HUES64 (cell line): ENCODE measurements at regions not wholly inside any gene's neighbourhood (a gene's known extent, or its start where the extent isn't known, plus 50 kb on each side); places are given as distances from the start of the nearest gene placed in this dataset.

Experiments used
- H3K27ac ChIP-seq: 2 replicates; pipeline ENCODE4 v1.7.0; 2013; ENCODE audit warnings: low read depth, low read length, inconsistent platforms
- H3K27me3 ChIP-seq: 2 replicates; pipeline ENCODE4 v1.6.1; 2013; ENCODE audit warnings: mild to moderate bottlenecking, low read length; ENCODE audit not compliant: insufficient read depth
- H3K36me3 ChIP-seq: 2 replicates; pipeline ENCODE4 v1.6.1; 2013; ENCODE audit warnings: mild to moderate bottlenecking, low read length; ENCODE audit not compliant: insufficient read depth
- H3K4me1 ChIP-seq: 2 replicates; pipeline ENCODE4 v1.6.1; 2013; ENCODE audit warnings: mild to moderate bottlenecking, low read length, moderate library complexity; ENCODE audit not compliant: insufficient read depth
- H3K4me3 ChIP-seq: 2 replicates; pipeline ENCODE4 v1.5.1; 2013; ENCODE audit warnings: mild to moderate bottlenecking, low read length, moderate library complexity
- H3K9ac ChIP-seq: 2 replicates; pipeline ENCODE4 v1.6.1; 2013; ENCODE audit warnings: mild to moderate bottlenecking, low read depth, low read length
- H3K9me3 ChIP-seq: 2 replicates; pipeline ENCODE4 v1.6.1; 2013; ENCODE audit warnings: low read depth, low read length; ENCODE audit not compliant: insufficient read depth
- WGBS: fragments of 150-250, 120-280 bp; methylation state at CpG from one replicate; pipeline ENCODE4 v1.1.7; 2013; ENCODE audit warnings: missing lambda C conversion rate; 5-methylcytosine and 5-hydroxymethylcytosine counted together

DNA sequence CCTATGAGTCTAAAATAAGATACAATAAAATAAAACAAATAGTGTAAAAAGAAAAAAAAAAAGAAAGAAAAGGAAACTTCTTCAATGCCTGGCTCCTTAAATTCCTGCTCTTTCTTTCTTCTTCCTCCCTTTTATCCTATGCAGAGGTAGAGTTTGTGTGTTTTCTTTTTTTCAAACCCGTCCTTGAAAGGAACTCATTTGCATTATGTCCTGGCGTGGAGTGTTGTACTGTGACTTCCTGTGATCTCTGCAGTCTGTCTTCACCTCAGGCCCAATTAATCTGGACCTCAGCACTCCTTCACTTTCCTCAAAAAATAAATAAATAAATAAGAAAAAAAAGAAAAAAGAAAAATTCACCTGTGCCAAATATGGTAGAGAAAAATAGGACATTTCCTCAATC lies 541.9 kb upstream of the SPTLC3 start:
- Histone ChIP-seq H3K9me3 (no peaks in the 10 kb centered on the region), H3K9ac (no peak overlapping the region), H3K4me3 (no peak overlapping the region), H3K27ac (no peak overlapping the region), H3K36me3 (no peaks in the 10 kb centered on the region), H3K27me3 (no peaks in the 10 kb centered on the region), H3K4me1 (peaks cover 13% of the 10 kb centered on the region)
- 35% methylated on average over 2 of the region's 2 CpGs for WGBS

DNA sequence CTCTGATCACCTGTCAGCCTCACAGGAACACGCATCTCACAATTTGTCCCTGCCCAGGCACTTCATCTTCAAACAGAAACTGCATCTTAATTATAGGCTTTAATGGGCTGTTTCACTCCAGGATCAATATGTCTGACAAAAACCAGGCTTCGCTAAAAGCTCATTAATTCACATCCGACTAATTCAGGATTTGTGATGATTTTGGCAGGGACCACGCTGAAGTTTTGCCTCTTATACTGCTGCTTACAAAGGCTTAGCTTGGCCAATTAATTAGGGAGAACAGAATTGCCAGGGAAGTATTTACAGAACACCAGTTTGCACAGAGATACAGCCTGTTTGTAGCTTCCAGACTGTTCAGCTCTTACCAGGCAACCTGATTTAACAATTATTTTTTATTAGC lies 541.0 kb upstream of the SPTLC3 start:
- no peaks in the 10 kb centered on the region for H3K36me3 ChIP-seq
- WGBS = 93% methylated on average over 4 of the region's 4 CpGs
- H3K4me3 ChIP-seq = no peak overlapping the region
- no peak overlapping the region for H3K27ac ChIP-seq
- H3K9ac ChIP-seq = no peak overlapping the region
- no peaks in the 10 kb centered on the region for H3K9me3 ChIP-seq
- peaks cover 13% of the 10 kb centered on the region for H3K4me1 ChIP-seq
- no peaks in the 10 kb centered on the region for H3K27me3 ChIP-seq

DNA sequence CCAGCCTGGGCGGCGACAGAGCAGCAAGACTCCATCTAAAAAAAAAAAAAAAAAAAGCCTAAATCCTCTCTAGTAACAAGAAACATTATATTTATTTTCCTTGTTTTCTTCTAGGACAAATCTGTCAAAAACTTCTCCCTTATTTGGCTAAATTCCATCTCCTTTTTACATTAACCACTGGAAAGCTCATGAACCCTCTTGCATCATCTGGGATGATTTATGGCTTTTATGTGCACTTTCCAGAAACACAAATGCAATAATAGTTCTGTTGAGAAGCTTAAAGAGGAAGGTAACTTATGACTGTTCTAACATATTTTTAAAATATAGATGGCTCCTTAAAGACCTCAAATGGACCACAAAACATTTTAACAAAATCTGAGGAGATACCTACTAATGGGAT lies 526.1 kb upstream of the SPTLC3 start:
- Histone ChIP-seq H3K27me3 (no peaks in the 10 kb centered on the region), H3K4me3 (no peak overlapping the region), H3K9ac (no peak overlapping the region), H3K27ac (no peak overlapping the region), H3K4me1 (no peaks in the 10 kb centered on the region), H3K9me3 (no peaks in the 10 kb centered on the region), H3K36me3 (no peaks in the 10 kb centered on the region)
- WGBS = 100% methylated on average over 2 of the region's 2 CpGs

DNA sequence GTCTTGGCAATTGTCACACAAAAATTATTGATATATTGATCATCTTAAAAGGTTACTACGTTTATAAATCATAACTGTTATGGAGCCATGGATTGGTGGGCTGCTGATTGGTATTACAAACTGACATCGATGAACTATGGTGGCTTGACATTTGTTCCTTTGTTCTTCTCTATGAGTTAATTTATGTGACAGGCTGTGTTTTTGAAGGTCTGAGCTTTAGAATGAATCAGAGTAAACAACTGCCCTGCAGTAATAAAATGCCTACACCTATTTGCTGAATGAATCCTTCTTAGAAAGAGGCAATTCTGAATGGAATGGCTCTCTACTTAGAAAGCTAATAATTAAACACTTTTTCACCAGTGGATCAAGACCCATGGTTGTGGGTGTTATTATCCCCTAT lies 506.3 kb upstream of the SPTLC3 start:
- H3K27ac ChIP-seq = no peak overlapping the region
- no peak overlapping the region for H3K9ac ChIP-seq
- no peaks in the 10 kb centered on the region for H3K4me1 ChIP-seq
- WGBS = 98% methylated on average over 2 of the region's 2 CpGs
- no peaks in the 10 kb centered on the region for H3K9me3 ChIP-seq
- H3K36me3 ChIP-seq = no peaks in the 10 kb centered on the region
- H3K4me3 ChIP-seq = no peak overlapping the region
- H3K27me3 ChIP-seq = no peaks in the 10 kb centered on the region

DNA sequence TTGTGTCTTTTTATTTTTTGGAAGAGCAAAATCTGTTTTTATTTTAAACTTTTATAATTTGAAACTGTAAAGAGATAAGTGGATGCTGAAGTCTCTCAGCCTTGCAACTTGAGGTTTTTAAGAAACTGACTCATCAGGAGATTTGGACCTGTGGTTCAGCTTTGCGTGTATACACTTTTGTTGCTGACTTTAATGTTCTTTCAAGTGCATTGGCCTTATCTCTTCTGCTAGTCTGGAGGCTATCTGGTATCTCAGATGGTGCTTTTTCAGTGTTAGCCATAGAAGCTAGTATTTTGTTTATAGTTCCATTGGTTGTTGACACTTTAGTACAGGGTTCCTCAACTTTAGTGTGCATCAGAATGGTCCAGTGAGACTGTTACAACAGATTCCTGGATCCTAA lies 504.0 kb upstream of the SPTLC3 start:
- 91% methylated on average over 1 of the region's 1 CpG for WGBS
- Histone ChIP-seq H3K9me3 (no peaks in the 10 kb centered on the region), H3K4me3 (no peak overlapping the region), H3K4me1 (no peaks in the 10 kb centered on the region), H3K9ac (no peak overlapping the region), H3K27ac (no peak overlapping the region), H3K27me3 (no peaks in the 10 kb centered on the region), H3K36me3 (no peaks in the 10 kb centered on the region)

DNA sequence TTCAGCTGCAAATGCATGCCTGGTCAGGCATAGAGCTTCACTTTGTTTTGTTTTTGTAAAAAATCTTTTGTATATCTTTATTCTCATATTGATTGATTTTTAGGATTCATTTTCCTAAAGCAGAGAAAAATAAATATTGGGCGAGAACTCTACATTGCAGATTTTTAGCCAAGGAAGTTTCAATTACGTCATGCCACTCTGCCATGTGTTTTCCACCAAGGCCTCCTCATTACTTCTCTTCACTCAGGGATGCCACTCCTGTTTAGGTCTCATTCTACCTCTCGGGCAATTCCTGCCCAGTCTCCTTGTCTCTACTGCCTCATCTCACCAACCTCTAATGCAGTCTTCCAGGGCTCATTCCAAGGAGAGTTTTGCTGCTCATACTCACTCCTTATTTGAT lies 497.3 kb upstream of the SPTLC3 start:
- no peak overlapping the region for H3K9ac ChIP-seq
- WGBS = 90% methylated on average over 3 of the region's 3 CpGs
- no peak overlapping the region for H3K4me3 ChIP-seq
- no peaks in the 10 kb centered on the region for H3K27me3 ChIP-seq
- no peaks in the 10 kb centered on the region for H3K4me1 ChIP-seq
- H3K9me3 ChIP-seq = no peaks in the 10 kb centered on the region
- H3K36me3 ChIP-seq = no peaks in the 10 kb centered on the region
- no peak overlapping the region for H3K27ac ChIP-seq

DNA sequence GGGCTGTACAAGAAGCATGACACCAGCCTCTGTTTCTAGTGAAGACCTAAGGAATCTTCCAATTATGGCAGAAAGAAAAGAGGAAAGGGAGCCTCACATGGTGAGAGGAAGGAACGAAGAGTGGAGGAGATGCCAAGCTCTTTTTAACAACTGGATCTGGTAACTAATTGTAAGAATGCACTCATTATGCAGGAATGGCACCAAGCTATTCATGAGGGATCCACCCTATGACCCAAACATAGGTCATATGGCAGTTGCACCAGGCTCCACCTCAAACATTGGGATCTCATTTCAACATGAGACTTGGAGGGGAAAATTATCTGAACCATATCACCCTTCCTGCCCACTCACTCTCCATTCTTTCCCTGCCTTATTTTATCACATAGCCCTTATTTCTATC lies 496.0 kb upstream of the SPTLC3 start:
- WGBS = 81% methylated on average over 1 of the region's 1 CpG
- no peak overlapping the region for H3K4me3 ChIP-seq
- no peaks in the 10 kb centered on the region for H3K36me3 ChIP-seq
- no peak overlapping the region for H3K9ac ChIP-seq
- no peak overlapping the region for H3K27ac ChIP-seq
- no peaks in the 10 kb centered on the region for H3K9me3 ChIP-seq
- H3K4me1 ChIP-seq = no peaks in the 10 kb centered on the region
- no peaks in the 10 kb centered on the region for H3K27me3 ChIP-seq

DNA sequence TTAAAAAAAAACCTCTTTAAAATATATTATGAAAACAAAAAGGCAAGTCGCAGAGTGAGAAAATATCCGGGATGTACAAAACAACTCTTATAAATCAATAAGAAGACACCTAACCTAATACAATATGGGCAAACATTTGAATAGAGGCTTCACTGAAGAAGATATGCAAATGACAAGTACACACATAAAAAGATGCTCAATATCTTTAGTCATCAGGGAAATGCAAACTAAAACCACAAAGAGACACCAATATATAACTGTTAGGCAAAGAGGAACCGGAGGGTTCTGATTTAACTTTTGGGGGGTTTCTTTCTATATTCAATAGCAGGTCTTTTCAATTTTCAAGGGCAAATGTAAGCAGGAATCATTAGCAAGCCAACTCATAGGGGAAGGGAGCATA lies 480.7 kb upstream of the SPTLC3 start:
- H3K4me1 ChIP-seq = no peaks in the 10 kb centered on the region
- no peak overlapping the region for H3K9ac ChIP-seq
- no peak overlapping the region for H3K27ac ChIP-seq
- WGBS = 92% methylated on average over 2 of the region's 3 CpGs
- 0 out of 2 replicates have a peak, but pooled peaks cover 2% of the 10 kb centered on the region for H3K9me3 ChIP-seq
- H3K27me3 ChIP-seq = no peaks in the 10 kb centered on the region
- no peak overlapping the region for H3K4me3 ChIP-seq
- no peaks in the 10 kb centered on the region for H3K36me3 ChIP-seq

DNA sequence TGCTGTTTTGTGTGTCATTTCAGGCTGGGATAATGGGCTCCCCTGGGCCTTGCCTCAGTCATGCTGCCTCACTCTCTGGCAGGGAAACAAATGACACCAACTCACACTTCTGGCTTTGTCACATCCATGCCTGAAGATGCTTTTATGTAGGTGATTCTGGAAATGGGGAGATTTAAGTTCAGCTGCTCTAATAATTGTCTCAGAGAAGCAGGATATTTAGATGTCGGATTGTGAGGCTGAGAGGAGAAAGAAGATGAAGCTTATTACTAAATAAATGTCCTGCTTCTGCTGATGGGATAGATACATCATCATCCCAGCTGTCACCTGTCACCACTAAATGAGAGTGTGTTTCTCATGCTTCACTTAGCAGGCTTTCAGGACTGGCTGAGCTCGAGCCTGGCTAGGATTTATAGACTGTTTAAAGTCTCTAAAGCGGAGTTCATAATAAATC lies 480.2 kb upstream of the SPTLC3 start:
- H3K4me1 ChIP-seq = no peaks in the 10 kb centered on the region
- H3K9me3 ChIP-seq = 0 out of 2 replicates have a peak, but pooled peaks cover 3% of the 10 kb centered on the region
- H3K4me3 ChIP-seq = no peak overlapping the region
- H3K36me3 ChIP-seq = no peaks in the 10 kb centered on the region
- H3K9ac ChIP-seq = no peak overlapping the region
- H3K27ac ChIP-seq = no peak overlapping the region
- no peaks in the 10 kb centered on the region for H3K27me3 ChIP-seq
- 100% methylated on average over 3 of the region's 3 CpGs for WGBS

DNA sequence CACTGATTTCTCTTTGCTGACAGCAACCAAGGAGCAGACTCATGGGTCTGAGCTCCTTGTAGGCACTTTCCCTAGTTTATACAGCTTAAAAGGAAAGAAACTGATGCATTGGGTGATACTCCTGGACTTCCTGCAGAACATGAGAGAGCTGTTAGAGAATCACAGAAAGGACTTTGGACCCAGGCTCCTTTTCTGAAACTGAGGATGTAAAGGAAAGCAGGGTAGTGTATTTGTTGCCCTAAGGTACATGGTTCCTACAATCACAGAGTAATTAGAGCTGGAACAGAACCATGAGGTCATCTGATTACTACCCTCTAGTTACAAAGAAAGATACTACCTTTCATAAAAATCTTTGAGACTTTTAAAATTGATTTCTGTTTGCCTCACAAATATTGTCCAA lies 477.1 kb upstream of the SPTLC3 start:
- no peak overlapping the region for H3K4me3 ChIP-seq
- no peaks in the 10 kb centered on the region for H3K27me3 ChIP-seq
- H3K36me3 ChIP-seq = no peaks in the 10 kb centered on the region
- H3K27ac ChIP-seq = no peak overlapping the region
- H3K9ac ChIP-seq = no peak overlapping the region
- 0 out of 2 replicates have a peak, but pooled peaks cover 3% of the 10 kb centered on the region for H3K9me3 ChIP-seq
- 0 out of 2 replicates have a peak, but pooled peaks cover 6% of the 10 kb centered on the region for H3K4me1 ChIP-seq

DNA sequence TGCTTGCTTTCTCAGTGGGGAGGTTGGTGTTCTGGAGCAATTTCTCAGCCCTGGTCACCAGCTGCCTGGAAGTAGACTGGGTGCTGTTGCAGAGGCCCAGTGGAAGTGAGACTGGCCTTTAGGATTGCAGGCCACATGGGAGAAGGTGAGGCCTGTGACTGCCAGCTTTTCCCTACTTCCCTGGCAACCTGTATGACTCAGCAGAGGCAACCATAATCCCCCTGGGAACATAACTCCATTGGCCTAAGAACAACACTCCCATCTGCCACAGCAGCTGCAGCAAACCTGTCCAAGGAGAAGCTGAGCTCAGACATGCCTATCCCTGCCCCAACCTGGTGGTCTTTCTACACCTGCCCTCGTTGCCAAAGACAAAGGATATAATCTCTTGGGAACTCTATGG lies 473.5 kb upstream of the SPTLC3 start:
- H3K27ac ChIP-seq = no peak overlapping the region
- H3K36me3 ChIP-seq = no peaks in the 10 kb centered on the region
- H3K9ac ChIP-seq = no peak overlapping the region
- H3K4me3 ChIP-seq = no peak overlapping the region
- no peaks in the 10 kb centered on the region for H3K27me3 ChIP-seq
- 81% methylated on average over 1 of the region's 1 CpG for WGBS
- 0 out of 2 replicates have a peak, but pooled peaks cover 3% of the 10 kb centered on the region for H3K9me3 ChIP-seq
- 0 out of 2 replicates have a peak, but pooled peaks cover 6% of the 10 kb centered on the region for H3K4me1 ChIP-seq

DNA sequence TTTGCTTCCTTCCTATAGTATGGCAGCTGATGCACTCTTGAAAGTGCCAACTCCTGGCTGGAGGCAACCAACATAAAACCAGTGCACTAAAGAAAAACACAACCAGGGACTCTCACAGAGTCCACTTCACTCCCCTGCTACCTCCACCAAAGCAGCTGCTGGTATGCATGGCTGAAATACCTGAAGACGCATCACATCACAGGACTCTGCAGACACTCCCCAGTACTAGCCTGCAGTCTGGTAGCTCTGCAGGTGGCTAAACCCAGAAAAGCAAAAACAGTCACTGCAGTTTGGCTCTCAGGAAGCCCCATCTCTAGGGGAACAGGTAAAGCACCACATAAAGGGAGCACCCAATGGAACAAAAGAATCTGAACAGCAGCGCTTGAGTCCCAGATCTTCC lies 473.0 kb upstream of the SPTLC3 start:
- Histone ChIP-seq H3K27ac (no peak overlapping the region), H3K36me3 (no peaks in the 10 kb centered on the region), H3K27me3 (no peaks in the 10 kb centered on the region), H3K9ac (no peak overlapping the region), H3K9me3 (0 out of 2 replicates have a peak, but pooled peaks cover 3% of the 10 kb centered on the region), H3K4me1 (0 out of 2 replicates have a peak, but pooled peaks cover 6% of the 10 kb centered on the region), H3K4me3 (no peak overlapping the region)
- 90% methylated on average over 2 of the region's 2 CpGs for WGBS
